AG20443 (cell line): ENCODE measurements at regions not wholly inside any gene's neighbourhood (a gene's known extent, or its start where the extent isn't known, plus 50 kb on each side); places are given as distances from the start of the nearest gene placed in this dataset.

Experiments used
- DNase-seq: peaks from one replicate; pipeline ENCODE4 v3.0.0; 2012; ENCODE audit warnings: low spot score, mixed read lengths

GRCh38 chrY:12576278-12576677 lies 124.8 kb upstream of the USP9Y start:
- peak; percentile 25 for DNase-seq

- no peak for DNase-seq
Observed at GRCh38 chrY:12593532-12594216, 107.4 kb upstream of the USP9Y start.

GRCh38 chrY:12598783-12599182 lies 102.2 kb upstream of the USP9Y start:
- no peak for DNase-seq

GRCh38 chrY:12605426-12605825 lies 95.6 kb upstream of the USP9Y start:
- DNase-seq = no peak

- DNase-seq = no peak
Observed at GRCh38 chrY:12610861-12611260, 90.2 kb upstream of the USP9Y start.

GRCh38 chrY:12615733-12616446 lies 85.1 kb upstream of the USP9Y start:
- peak; percentile 8 for DNase-seq

GRCh38 chrY:12621454-12622081 lies 79.5 kb upstream of the USP9Y start:
- peak; percentile 47 for DNase-seq

- no peak for DNase-seq
Observed at GRCh38 chrY:12623204-12623603, 77.8 kb upstream of the USP9Y start.

GRCh38 chrY:12642986-12643385 lies 58.0 kb upstream of the USP9Y start:
- no peak for DNase-seq

- DNase-seq = no peak
Observed at GRCh38 chrY:12643693-12644348, 57.2 kb upstream of the USP9Y start.

- DNase-seq = no peak
Observed at GRCh38 chrY:12651095-12651494, 49.9 kb upstream of the USP9Y start.
